Panc1 (cell line): ENCODE measurements at regions not wholly inside any gene's neighbourhood (a gene's known extent, or its start where the extent isn't known, plus 50 kb on each side); places are given as distances from the start of the nearest gene placed in this dataset.

Source experiments
- ATAC-seq: fragments of 200-7000 bp; cut with Tn5 transposase; 2 replicates; pipeline ENCODE4 v1.9.1; 2020; ENCODE audit warnings: mild to moderate bottlenecking, moderate library complexity
- BruUV-seq: library from RNA; stranded (reverse); fragments of 400-500 nt; replicated peaks from 2 replicates; lab custom pipeline; 2021; lab: Mats Ljungman, UMichigan
- CTCF ChIA-PET: fragments of 300-600 bp; sonication (Branson Sonifier 250); formaldehyde crosslinking; loops from one replicate; lab custom pipeline; 2022; ENCODE audit warnings: antibody characterized with exemption; lab: Charles Lee
- POLR2A ChIA-PET: fragments of 300-600 bp; sonication (Branson Sonifier 250); formaldehyde crosslinking; loops from one replicate; lab custom pipeline; 2022; ENCODE audit warnings: antibody characterized with exemption; lab: Charles Lee
- DNase-seq: peaks from one replicate; pipeline ENCODE4 v3.0.0-alpha.2; 2010; ENCODE audit warnings: low read depth, low spot score
- H3K27ac ChIP-seq: 2 replicates; pipeline ENCODE4 v1.5.1; 2011; ENCODE audit warnings: mild to moderate bottlenecking, low read length, inconsistent platforms
- H3K27me3 ChIP-seq: fragments of 200-500 bp; sonication (Bioruptor generic); 2 replicates; pipeline ENCODE4 v1.6.0; 2014; ENCODE audit warnings: low read length, inconsistent platforms; ENCODE audit not compliant: control insufficient read depth, insufficient read depth
- H3K36me3 ChIP-seq: fragments of 200-500 bp; sonication (Bioruptor generic); 2 replicates; pipeline ENCODE4 v1.5.1; 2014; ENCODE audit warnings: inconsistent platforms, mild to moderate bottlenecking, low read length, moderate library complexity; ENCODE audit not compliant: control insufficient read depth, insufficient read depth
- H3K4me1 ChIP-seq: 2 replicates; pipeline ENCODE4 v1.5.1; 2011; ENCODE audit warnings: inconsistent platforms, mild to moderate bottlenecking, low read length, moderate library complexity; ENCODE audit not compliant: control insufficient read depth, insufficient read depth
- H3K4me3 ChIP-seq, 2 experiments: 2 replicates each; pipeline ENCODE4 v1.5.1; 2011 to 2012; ENCODE audit warnings: low read depth in 2 of 2, low read length in 2 of 2, mild to moderate bottlenecking in 2 of 2, inconsistent platforms in 1 of 2, moderate library complexity in 1 of 2
- H3K9me3 ChIP-seq: fragments of 200-500 bp; sonication (Bioruptor generic); 2 replicates; pipeline ENCODE4 v1.5.1; 2014; ENCODE audit warnings: low read depth, mild to moderate bottlenecking, inconsistent platforms, low read length, moderate library complexity; ENCODE audit not compliant: control insufficient read depth, insufficient read depth
- CTCF ChIP-seq: fragments of 450-650 bp; IDR thresholded peaks from 2 replicates; pipeline ENCODE4 v1.5.1; 2017; ENCODE audit warnings: mild to moderate bottlenecking
- POLR2AphosphoS5 ChIP-seq: IDR thresholded peaks from 2 replicates; pipeline ENCODE4 v1.6.1; 2012; ENCODE audit warnings: mild to moderate bottlenecking, low read depth, low read length, moderate library complexity
- REST ChIP-seq, 2 experiments: IDR thresholded peaks; 2 replicates each; pipeline ENCODE4 v1.6.1; 2011 to 2012; ENCODE audit warnings: low read depth in 2 of 2, control low read depth in 1 of 2, low read length in 1 of 2, mild to moderate bottlenecking in 1 of 2, moderate library complexity in 1 of 2; ENCODE audit not compliant: insufficient read depth in 1 of 2
- SIN3A ChIP-seq: IDR thresholded peaks from 2 replicates; pipeline ENCODE4 v1.6.1; 2012; ENCODE audit warnings: low read depth, mild to moderate bottlenecking, low read length, moderate library complexity, borderline replicate concordance; ENCODE audit not compliant: insufficient read depth
- TCF7L2 ChIP-seq: IDR thresholded peaks from 2 replicates; pipeline ENCODE4 v1.6.1; 2011; ENCODE audit warnings: mild to moderate bottlenecking, low read depth, low read length, inconsistent platforms
- in situ Hi-C: cut with HindIII; loops from 2 replicates; pipeline ENCODE4 v1.10.0; 2016; ENCODE audit warnings: low sequenced_read_pairs, low pct_unique_long_range_greater_than_20kb
- intact Hi-C: fragments of 100-400 bp; cut with micrococcal nuclease; formaldehyde crosslinking; loops from one replicate; pipeline ENCODE4 v1.10.0; 2022; ENCODE audit not compliant: unreplicated experiment

DNA sequence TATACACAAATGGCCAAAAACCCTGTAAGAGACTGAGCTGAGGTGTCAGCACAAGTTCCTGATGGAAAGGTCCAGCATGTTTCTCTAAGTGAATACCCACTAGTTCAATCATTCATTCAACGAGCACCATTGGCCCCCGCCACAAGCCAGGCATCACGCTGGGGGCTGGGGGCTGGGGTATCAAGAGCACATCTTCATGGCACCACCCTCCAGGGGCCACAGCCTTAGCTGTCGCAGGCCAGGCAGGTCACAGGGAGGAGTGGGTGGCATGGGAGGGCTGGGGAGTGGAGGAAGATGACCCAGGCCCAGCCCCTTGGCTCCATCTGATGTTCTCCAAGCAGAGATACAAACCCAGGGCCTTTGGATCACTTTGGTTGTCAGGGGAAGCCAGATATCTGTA is 97.9 kb downstream of the ACKR3 start:
- TF ChIP-seq SIN3A, result no peak
- TF ChIP-seq CTCF, result no peak
- TF ChIP-seq TCF7L2, result no peak
- no peak for TF ChIP-seq REST (IDR thresholded peaks at IDR 0.05; ENCODE audit: insufficient read depth in 1 of 2, low read depth in 2 of 2, low read length in 1 of 2)
- TF ChIP-seq POLR2AphosphoS5, result no peak
- H3K9me3 ChIP-seq, result no peaks in the 10 kb centered on the region
- intact Hi-C loops (no loop called here), in situ Hi-C loops (no loop called here)
- no TSS peak for BruUV-seq
- H3K4me1 ChIP-seq, result no peaks in the 10 kb centered on the region
- CTCF ChIA-PET, result no interaction called here
- ATAC-seq (no peak), DNase-seq (no peak)
- H3K36me3 ChIP-seq, result no peaks in the 10 kb centered on the region
- no peak overlapping the region for H3K27ac ChIP-seq
- no peak overlapping the region for H3K4me3 ChIP-seq
- POLR2A ChIA-PET, result no interaction called here
- no peaks in the 10 kb centered on the region; the same call in 1 of the 2 replicates for H3K27me3 ChIP-seq

DNA sequence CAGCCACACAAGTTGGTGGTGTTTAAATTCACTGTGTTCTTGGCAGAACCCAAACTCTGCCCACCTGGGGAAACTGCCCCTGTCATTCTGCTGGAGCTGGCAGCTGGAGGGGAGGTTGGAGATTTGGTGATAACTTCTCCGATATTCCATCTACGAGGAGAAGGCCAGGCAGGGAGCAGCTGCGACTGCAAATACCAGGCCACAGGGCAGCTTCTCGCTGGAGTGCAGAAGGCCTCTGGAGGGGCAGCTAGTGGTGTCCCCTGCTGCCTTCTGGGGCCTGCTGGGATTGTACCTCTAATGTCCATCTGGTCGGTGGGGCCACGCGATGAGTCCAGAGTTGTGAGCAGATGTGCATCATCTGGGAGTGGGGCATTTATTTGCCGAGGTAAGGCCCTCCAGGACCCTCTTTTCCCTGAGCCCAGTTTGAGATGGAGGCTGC is 98.9 kb downstream of the ACKR3 start:
- intact Hi-C loops (no loop called here), in situ Hi-C loops (no loop called here)
- Histone ChIP-seq H3K4me3 (no peak overlapping the region), H3K36me3 (no peaks in the 10 kb centered on the region), H3K27me3 (no peaks in the 10 kb centered on the region; the same call in 1 of the 2 replicates), H3K27ac (no peak overlapping the region), H3K9me3 (no peaks in the 10 kb centered on the region), H3K4me1 (no peaks in the 10 kb centered on the region)
- ChIA-PET CTCF (no interaction called here), POLR2A (no interaction called here)
- TF ChIP-seq SIN3A, result no peak
- TF ChIP-seq CTCF, result no peak
- TF ChIP-seq REST (IDR thresholded peaks at IDR 0.05; ENCODE audit: insufficient read depth in 1 of 2, low read depth in 2 of 2, low read length in 1 of 2), result no peak
- no peak for TF ChIP-seq POLR2AphosphoS5
- no peak for TF ChIP-seq TCF7L2
- ATAC-seq (no peak), DNase-seq (no peak)
- BruUV-seq, result no TSS peak
